H1 (cell line): ENCODE measurements at regions not wholly inside any gene's neighbourhood (a gene's known extent, or its start where the extent isn't known, plus 50 kb on each side); places are given as distances from the start of the nearest gene placed in this dataset.
A peak's percentile ranks its signal among the peaks of the same experiment; 100 is the strongest.

Experiments
- CTCF ChIA-PET: fragments of 300-600 bp; sonication (Branson Sonifier 250); formaldehyde crosslinking; loops from one replicate; lab custom pipeline; 2021; ENCODE audit not compliant: partially characterized antibody; lab: Charles Lee
- POLR2A ChIA-PET: fragments of 300-600 bp; sonication (Branson Sonifier 250); formaldehyde crosslinking; loops from one replicate; lab custom pipeline; 2021; ENCODE audit warnings: inconsistent platforms; ENCODE audit not compliant: partially characterized antibody; lab: Charles Lee
- DNase-seq, 2 experiments: peaks; one replicate each; pipeline versions ENCODE4 v3.0.0 to v3.0.0-alpha.2; 2010 to 2022; ENCODE audit warnings: low spot score in 2 of 2, low read depth in 1 of 2, mixed read lengths in 1 of 2
- FAIRE-seq: peaks from 2 replicates; lab custom pipeline; 2011; peaks lifted over from hg19 to GRCh38; lab: Jason Lieb, UNC
- H2AFZ ChIP-seq: 2 replicates; pipeline ENCODE4 v1.8.1; 2012; ENCODE audit warnings: low read length, inconsistent platforms
- H2AK5ac ChIP-seq: 2 replicates; pipeline ENCODE4 v1.6.1; 2013; ENCODE audit warnings: low read depth, low read length
- H2BK120ac ChIP-seq: replicated peaks from 2 replicates; pipeline ENCODE3; 2013; ENCODE audit warnings: low read depth, low read length, inconsistent platforms
- H2BK12ac ChIP-seq: 2 replicates; pipeline ENCODE4 v1.6.1; 2013; ENCODE audit warnings: low read depth, low read length
- H2BK15ac ChIP-seq: 2 replicates; pipeline ENCODE4 v1.6.1; 2013; ENCODE audit warnings: low read length
- H2BK20ac ChIP-seq: 2 replicates; pipeline ENCODE4 v1.6.1; 2013; ENCODE audit warnings: low read length
- H2BK5ac ChIP-seq: 2 replicates; pipeline ENCODE4 v1.6.1; 2013; ENCODE audit warnings: low read depth, low read length
- H3K14ac ChIP-seq: 2 replicates; pipeline ENCODE4 v1.6.1; 2013; ENCODE audit warnings: inconsistent platforms; ENCODE audit not compliant: insufficient read length
- H3K18ac ChIP-seq: 2 replicates; pipeline ENCODE4 v1.6.1; 2013; ENCODE audit warnings: low read length; ENCODE audit errors: extremely low read depth
- H3K23ac ChIP-seq: 2 replicates; pipeline ENCODE4 v1.6.1; 2013; ENCODE audit warnings: inconsistent platforms; ENCODE audit not compliant: insufficient read length
- H3K23me2 ChIP-seq: 2 replicates; pipeline ENCODE4 v1.6.1; 2013; ENCODE audit warnings: low read depth, low read length
- H3K27ac ChIP-seq: 2 replicates; pipeline ENCODE4 v1.6.1; 2011; ENCODE audit warnings: low read depth, low read length, inconsistent platforms
- H3K27me3 ChIP-seq, 4 experiments: replicated peaks in 1 of 4; 1 replicate in 1 of 4; 2 replicates in 3 of 4; pipeline versions ENCODE4 v1.6.1 to v1.8.1; 2011 to 2013; ENCODE audit warnings: low read length in 3 of 4, mild to moderate bottlenecking in 3 of 4, inconsistent platforms in 2 of 4, mixed read lengths in 2 of 4, moderate library complexity in 1 of 4; ENCODE audit not compliant: control insufficient read depth in 3 of 4, insufficient read depth in 3 of 4; ENCODE audit errors: extremely low read depth in 1 of 4
- H3K36me3 ChIP-seq, 4 experiments: 2 replicates each; pipeline versions ENCODE4 v1.6.1 to v1.8.1; 2011 to 2013; ENCODE audit warnings: mild to moderate bottlenecking in 4 of 4, low read length in 3 of 4, moderate library complexity in 2 of 4, control low read depth in 1 of 4, inconsistent platforms in 1 of 4; ENCODE audit not compliant: insufficient read depth in 4 of 4, control insufficient read depth in 2 of 4
- H3K4ac ChIP-seq: replicated peaks from 2 replicates; pipeline ENCODE3; 2013; ENCODE audit warnings: low read length, low read depth, mixed read lengths, inconsistent platforms; ENCODE audit not compliant: insufficient read length
- H3K4me1 ChIP-seq, 4 experiments: replicated peaks in 1 of 4; 1 replicate in 1 of 4; 2 replicates in 3 of 4; pipeline versions ENCODE4 v1.6.1 to v1.8.1; 2011 to 2013; ENCODE audit warnings: low read length in 3 of 4, inconsistent platforms in 2 of 4, mixed read lengths in 1 of 4; ENCODE audit not compliant: insufficient read depth in 4 of 4, control insufficient read depth in 3 of 4
- H3K4me2 ChIP-seq, 2 experiments: 2 replicates each; pipeline versions ENCODE4 v1.6.1 to v1.8.1; 2011 to 2013; ENCODE audit warnings: low read depth in 2 of 2, low read length in 2 of 2, control low read depth in 1 of 2, inconsistent platforms in 1 of 2, mild to moderate bottlenecking in 1 of 2; ENCODE audit not compliant: insufficient read depth in 1 of 2
- H3K4me3 ChIP-seq, 4 experiments: fragments of 200-600, 300-600 bp in 1 of 4; sonication (generic), shearing (Covaris generic), sonication (Bioruptor Twin) in 1 of 4; 2 replicates each; pipeline versions ENCODE4 v1.5.1 to v1.8.1; 2011 to 2016; ENCODE audit warnings: low read length in 4 of 4, low read depth in 3 of 4, control low read depth in 2 of 4, inconsistent platforms in 2 of 4, mild to moderate bottlenecking in 2 of 4, mixed read lengths in 1 of 4, moderate library complexity in 1 of 4; ENCODE audit not compliant: insufficient read depth in 2 of 4; ENCODE audit errors: extremely low read depth in 1 of 4
- H3K56ac ChIP-seq: replicated peaks from 2 replicates; pipeline ENCODE3; 2013; ENCODE audit warnings: low read depth, mild to moderate bottlenecking, mixed read lengths, low read length, inconsistent platforms; ENCODE audit not compliant: insufficient read length
- H3K79me1 ChIP-seq: 2 replicates; pipeline ENCODE4 v1.6.1; 2013; ENCODE audit warnings: low read depth, low read length, control low read depth
- H3K79me2 ChIP-seq, 2 experiments: 2 replicates each; pipeline versions ENCODE4 v1.6.1 to v1.8.1; 2012 to 2013; ENCODE audit warnings: low read length in 2 of 2, mild to moderate bottlenecking in 2 of 2, inconsistent platforms in 1 of 2; ENCODE audit not compliant: insufficient read depth in 2 of 2, control insufficient read depth in 1 of 2
- H3K9ac ChIP-seq, 4 experiments: replicated peaks in 1 of 4; 1 replicate in 1 of 4; 2 replicates in 3 of 4; pipeline versions ENCODE4 v1.6.1 to v1.8.1; 2011 to 2013; ENCODE audit warnings: low read depth in 3 of 4, low read length in 3 of 4, control low read depth in 2 of 4, mild to moderate bottlenecking in 2 of 4, moderate library complexity in 2 of 4, inconsistent platforms in 1 of 4; ENCODE audit errors: extremely low read depth in 1 of 4
- H3K9me3 ChIP-seq, 2 experiments: 2 replicates each; pipeline versions ENCODE4 v1.6.1 to v1.8.1; 2012 to 2013; ENCODE audit warnings: mild to moderate bottlenecking in 2 of 2, moderate library complexity in 2 of 2, control low read depth in 1 of 2, inconsistent platforms in 1 of 2, low read depth in 1 of 2, low read length in 1 of 2, mixed read lengths in 1 of 2; ENCODE audit not compliant: insufficient read depth in 2 of 2
- H4K20me1 ChIP-seq, 2 experiments: replicated peaks in 1 of 2; 2 replicates each; pipeline versions ENCODE3 to v1.8.1; 2011 to 2013; ENCODE audit warnings: inconsistent platforms in 2 of 2, low read length in 2 of 2, mild to moderate bottlenecking in 1 of 2; ENCODE audit not compliant: insufficient read depth in 2 of 2, control insufficient read depth in 1 of 2
- H4K5ac ChIP-seq: 2 replicates; pipeline ENCODE4 v1.6.1; 2013; ENCODE audit warnings: low read length, low read depth, mixed read lengths, inconsistent platforms; ENCODE audit not compliant: insufficient read length
- H4K8ac ChIP-seq: 2 replicates; pipeline ENCODE4 v1.8.0; 2013; ENCODE audit warnings: mild to moderate bottlenecking, moderate library complexity, low read length, inconsistent platforms; ENCODE audit not compliant: insufficient read depth; ENCODE audit errors: extremely low read depth
- H4K91ac ChIP-seq: replicated peaks from 2 replicates; pipeline ENCODE3; 2013; ENCODE audit warnings: low read length, mixed read lengths, inconsistent platforms; ENCODE audit not compliant: insufficient read length
- ATF2 ChIP-seq: IDR thresholded peaks from 2 replicates; pipeline ENCODE4 v1.6.1; 2012; ENCODE audit warnings: low read length, inconsistent platforms
- GABPA ChIP-seq: IDR thresholded peaks from 2 replicates; pipeline ENCODE4 v1.6.1; 2011; ENCODE audit warnings: mild to moderate bottlenecking, low read length, moderate library complexity, borderline replicate concordance; ENCODE audit not compliant: insufficient read depth
- GTF2F1 ChIP-seq: IDR thresholded peaks from 2 replicates; pipeline ENCODE4 v1.6.1; 2012; ENCODE audit warnings: low read depth, low read length, improper control_type of control experiment, borderline replicate concordance
- POLR2A ChIP-seq, 2 experiments: IDR thresholded peaks; 1 replicate in 1 of 2; 2 replicates in 1 of 2; pipeline ENCODE4 v1.6.1; 2011; ENCODE audit warnings: low read depth in 2 of 2, low read length in 2 of 2, mild to moderate bottlenecking in 2 of 2; ENCODE audit errors: control extremely low read depth in 1 of 2
- SRF ChIP-seq: IDR thresholded peaks from 2 replicates; pipeline ENCODE4 v1.6.1; 2011; ENCODE audit warnings: mild to moderate bottlenecking, low read depth, low read length, moderate library complexity
- YY1 ChIP-seq: IDR thresholded peaks from 2 replicates; pipeline ENCODE4 v1.6.1; 2011; ENCODE audit warnings: low read depth, mild to moderate bottlenecking, low read length
- WGBS, 2 experiments: shearing (Covaris generic) in 1 of 2; methylation state at CpG; one replicate each; pipeline versions ENCODE4 v1.1.6 to v1.1.7; 2013 to 2015; ENCODE audit warnings: low lambda C conversion rate in 2 of 2, mixed read lengths in 2 of 2, inconsistent platforms in 1 of 2, low coverage in 1 of 2, missing lambda C conversion rate in 1 of 2; ENCODE audit not compliant: insufficient replicate concordance in 2 of 2, insufficient coverage in 1 of 2, insufficient read length in 1 of 2; ENCODE audit errors: extremely low coverage in 1 of 2, missing lambda C conversion rate in 1 of 2; 5-methylcytosine and 5-hydroxymethylcytosine counted together

GRCh38 chr2:136253288-136254004, 135.5 kb upstream of the CXCR4 start:
- Histone ChIP-seq H4K20me1 (no peaks in the 10 kb centered on the region), H4K91ac (no peak overlapping the region), H3K4ac (no peak overlapping the region), H3K36me3 (no peaks in the 10 kb centered on the region), H3K27ac (no peak overlapping the region), H3K9ac (no peak overlapping the region), H3K4me3 (no peak overlapping the region), H4K5ac (no peak overlapping the region), H2BK12ac (no peak overlapping the region), H3K18ac (no peak overlapping the region), H3K4me2 (no peak overlapping the region), H2BK120ac (no peak overlapping the region), H2AFZ (no peak overlapping the region), H3K4me1 (no peaks in the 10 kb centered on the region), H2BK15ac (no peak overlapping the region), H2BK5ac (no peak overlapping the region), H3K79me1 (no peaks in the 10 kb centered on the region), H4K8ac (0 out of 2 replicates have a peak overlapping the region, but pooled peaks have one; percentile 16), H2BK20ac (no peak overlapping the region), H3K23ac (no peak overlapping the region), H3K79me2 (no peaks in the 10 kb centered on the region), H3K9me3 (no peaks in the 10 kb centered on the region), H3K23me2 (no peaks in the 10 kb centered on the region), H3K27me3 (no peaks in the 10 kb centered on the region), H2AK5ac (no peak overlapping the region), H3K56ac (no peak overlapping the region), H3K14ac (no peak overlapping the region)
- ChIA-PET CTCF (interaction anchor here (0.6 to 2.7 kb wide), 5 partner anchors 12 to 456 kb away, joined by 3 to 10 read pairs (median 3); no protein-coding TSS in a partner anchor), POLR2A (no interaction called here)
- TF ChIP-seq YY1 (no peak), SRF (no peak), POLR2A (IDR thresholded peaks at IDR 0.05; ENCODE audit: control extremely low read depth in 1 of 2, low read depth in 2 of 2, low read length in 2 of 2) (no peak), GABPA (no peak), GTF2F1 (no peak), ATF2 (no peak)
- no peak for DNase-seq
- no peak for FAIRE-seq
- WGBS, 2 experiments: 89% methylated on average over 4 of the region's 6 CpGs; no CpG with 5 or more reads in 1 of the 2 experiments
